GM10248 (cell line): ENCODE measurements at regions not wholly inside any gene's neighbourhood (a gene's known extent, or its start where the extent isn't known, plus 50 kb on each side); places are given as distances from the start of the nearest gene placed in this dataset.
A peak's percentile ranks its signal among the peaks of the same experiment; 100 is the strongest.

Experiments used
- CTCF ChIA-PET: fragments of 300-600 bp; sonication (Branson Sonifier 250); formaldehyde crosslinking; extraction: SDS; loops from one replicate; lab custom pipeline; 2021; ENCODE audit warnings: antibody characterized with exemption; lab: Yijun Ruan, JAX
- POLR2A ChIA-PET: fragments of 350-650 bp; sonication (Branson Sonifier 250); formaldehyde crosslinking; extraction: SDS; loops from one replicate; lab custom pipeline; 2020; ENCODE audit warnings: antibody characterized with exemption; lab: Yijun Ruan, JAX
- DNase-seq: peaks from one replicate; pipeline ENCODE4 v3.0.0; 2012; ENCODE audit errors: extremely low spot score
- TF ChIP-seq, protein P1 (sequence below): IDR thresholded peaks from 2 replicates; pipeline ENCODE4 v1.5.1; 2012; ENCODE audit warnings: mild to moderate bottlenecking, low read depth; ENCODE audit errors: extremely low read depth, missing control alignments, control extremely low read depth

DNA sequence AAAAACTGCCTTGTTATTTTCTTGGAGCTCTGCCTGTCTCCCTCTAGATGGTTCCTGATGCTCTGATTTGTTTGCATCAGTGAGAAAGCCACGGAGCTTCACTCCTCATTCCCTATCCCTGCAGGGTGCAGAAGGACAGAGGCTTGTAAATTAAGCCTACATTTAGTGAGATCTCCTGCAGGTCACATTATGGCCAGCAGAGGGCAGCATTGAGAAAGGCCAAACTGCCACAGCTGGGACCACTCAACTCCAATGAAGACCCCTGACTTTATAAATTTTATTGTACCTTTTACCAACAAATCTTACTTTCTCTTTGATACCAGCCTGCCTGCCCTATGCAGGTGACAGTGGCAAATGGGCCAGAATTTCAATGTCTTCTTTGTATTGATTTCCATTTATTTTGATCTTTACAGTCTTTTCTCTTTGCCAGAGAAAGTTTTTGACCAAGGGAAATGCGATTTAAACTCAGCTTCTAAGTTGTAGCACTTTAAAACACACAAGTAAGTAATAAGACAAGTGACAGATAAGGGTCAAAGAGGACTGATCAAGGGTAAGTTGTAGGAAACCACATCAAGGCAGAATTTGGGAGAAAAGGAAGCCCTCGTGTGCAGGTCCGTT is 1029.1 kb upstream of the KLHL29 start:
- POLR2A ChIA-PET = no interaction called here
- TF ChIP-seq, protein P1, sequence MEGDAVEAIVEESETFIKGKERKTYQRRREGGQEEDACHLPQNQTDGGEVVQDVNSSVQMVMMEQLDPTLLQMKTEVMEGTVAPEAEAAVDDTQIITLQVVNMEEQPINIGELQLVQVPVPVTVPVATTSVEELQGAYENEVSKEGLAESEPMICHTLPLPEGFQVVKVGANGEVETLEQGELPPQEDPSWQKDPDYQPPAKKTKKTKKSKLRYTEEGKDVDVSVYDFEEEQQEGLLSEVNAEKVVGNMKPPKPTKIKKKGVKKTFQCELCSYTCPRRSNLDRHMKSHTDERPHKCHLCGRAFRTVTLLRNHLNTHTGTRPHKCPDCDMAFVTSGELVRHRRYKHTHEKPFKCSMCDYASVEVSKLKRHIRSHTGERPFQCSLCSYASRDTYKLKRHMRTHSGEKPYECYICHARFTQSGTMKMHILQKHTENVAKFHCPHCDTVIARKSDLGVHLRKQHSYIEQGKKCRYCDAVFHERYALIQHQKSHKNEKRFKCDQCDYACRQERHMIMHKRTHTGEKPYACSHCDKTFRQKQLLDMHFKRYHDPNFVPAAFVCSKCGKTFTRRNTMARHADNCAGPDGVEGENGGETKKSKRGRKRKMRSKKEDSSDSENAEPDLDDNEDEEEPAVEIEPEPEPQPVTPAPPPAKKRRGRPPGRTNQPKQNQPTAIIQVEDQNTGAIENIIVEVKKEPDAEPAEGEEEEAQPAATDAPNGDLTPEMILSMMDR = peak; percentile 88
- peak; percentile 29 for DNase-seq

DNA sequence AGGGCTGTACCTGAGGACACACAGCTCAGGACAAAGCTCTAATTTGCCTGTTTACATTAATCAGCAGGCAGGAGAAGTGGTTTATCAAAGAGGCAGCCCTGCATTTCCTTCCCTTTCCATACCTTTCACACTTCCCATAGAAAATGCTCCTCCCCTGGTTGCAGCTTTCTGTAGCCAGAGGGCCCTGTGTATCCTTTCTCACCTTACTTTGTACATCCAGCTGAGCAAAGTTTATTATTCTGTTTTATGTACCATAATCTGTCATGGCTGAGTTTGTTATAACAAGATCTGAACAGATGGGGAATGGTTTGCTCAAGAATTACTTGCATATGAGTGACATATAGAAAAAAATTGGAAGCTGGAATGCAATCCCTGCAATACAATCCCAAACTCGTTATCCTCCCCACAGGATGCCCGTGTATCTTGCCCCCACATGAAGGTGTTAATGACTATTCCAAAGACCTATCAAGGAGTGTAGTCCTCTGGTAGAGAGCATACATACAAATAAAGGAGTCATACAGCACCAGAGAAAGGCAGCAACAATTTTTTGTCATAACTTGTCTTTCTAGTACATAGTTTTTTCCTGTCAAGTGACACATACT is 1025.8 kb upstream of the KLHL29 start:
- no peak for DNase-seq
- CTCF ChIA-PET = no interaction called here
- TF ChIP-seq, protein P1 = no peak
- POLR2A ChIA-PET = no interaction called here

More for the DNA sequence above, 1029.1 kb upstream of the KLHL29 start:
- CTCF ChIA-PET = interaction anchor here (0.8 to 2.9 kb wide), 23 partner anchors 9 to 996 kb away, joined by 3 to 19 read pairs (median 5); no protein-coding TSS in a partner anchor

DNA sequence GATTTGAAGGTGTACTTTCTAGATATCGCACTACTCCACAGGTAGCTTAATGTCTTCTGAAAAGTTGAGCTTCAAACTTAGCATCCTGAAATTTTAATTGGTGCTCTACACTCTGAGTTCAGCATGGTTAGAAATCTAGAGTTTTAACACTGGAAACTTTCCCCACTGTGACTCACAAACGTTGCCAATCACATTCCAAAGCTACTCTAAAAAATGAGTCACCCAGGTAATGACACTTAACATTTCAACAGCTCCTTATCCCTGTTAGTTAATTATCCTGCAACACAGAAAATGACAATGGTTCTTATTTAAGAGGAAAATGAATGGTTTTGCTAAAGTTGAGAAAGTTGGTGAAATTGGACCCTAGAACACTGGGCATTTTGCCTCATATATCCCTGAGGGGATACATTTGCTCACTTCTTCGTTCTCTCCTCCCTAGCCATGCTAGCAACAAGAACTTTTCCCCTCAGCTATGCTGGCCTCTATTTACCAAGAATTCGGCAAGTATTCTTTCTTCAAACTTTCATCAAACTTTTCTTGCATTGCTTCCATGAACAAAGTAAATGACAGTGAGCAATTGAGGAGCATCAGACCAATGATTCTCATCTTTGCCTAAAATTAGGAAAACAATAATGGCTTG is 1024.1 kb upstream of the KLHL29 start:
- ChIA-PET CTCF (no interaction called here), POLR2A (no interaction called here)
- TF ChIP-seq, protein P1 = no peak
- DNase-seq = no peak

DNA sequence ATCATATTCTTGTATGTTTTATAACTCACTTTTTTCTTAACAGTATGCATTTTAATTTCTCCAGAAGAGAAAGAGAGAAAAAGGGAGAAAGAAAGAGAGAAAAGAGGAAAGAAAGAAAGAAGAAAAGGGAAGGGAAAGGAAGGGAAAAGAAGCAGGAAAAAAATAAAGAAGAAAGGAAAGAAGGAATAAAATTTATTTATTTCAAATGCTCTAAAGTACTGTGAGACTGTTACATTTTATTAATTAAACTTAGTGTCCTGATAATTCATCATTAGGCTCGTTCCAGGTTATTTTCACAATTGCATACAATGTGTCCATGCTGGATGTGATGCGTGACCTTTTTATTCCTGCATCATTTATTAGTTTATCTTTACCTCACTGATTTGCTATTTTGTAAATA is 1023.4 kb upstream of the KLHL29 start:
- ChIA-PET CTCF (no interaction called here), POLR2A (no interaction called here)
- DNase-seq = no peak
- TF ChIP-seq, protein P1 = no peak

DNA sequence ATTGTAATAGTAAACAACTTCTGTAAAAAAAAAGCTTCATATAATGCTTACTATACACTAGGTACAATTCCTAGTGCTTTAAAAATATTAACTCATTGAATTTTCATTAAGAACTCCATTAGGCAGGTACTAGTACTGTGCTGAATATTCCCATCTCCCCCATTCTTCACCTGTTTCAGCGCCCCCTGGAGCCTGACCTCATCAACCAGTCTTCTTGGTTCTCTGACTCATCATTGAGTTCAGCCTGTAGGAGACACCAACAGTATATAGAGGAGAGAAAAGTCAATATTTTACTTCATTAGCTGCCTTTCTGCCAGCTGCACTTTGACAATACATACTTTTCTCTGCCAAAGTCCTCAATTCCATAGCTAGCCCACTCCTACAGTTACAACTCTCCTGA is 1009.9 kb upstream of the KLHL29 start:
- TF ChIP-seq, protein P1 = no peak
- ChIA-PET POLR2A (no interaction called here), CTCF (interaction anchor here (1.3 to 1.7 kb wide), 2 partner anchors 19 to 28 kb away, joined by 3 to 11 read pairs; no protein-coding TSS in a partner anchor)
- DNase-seq = no peak

DNA sequence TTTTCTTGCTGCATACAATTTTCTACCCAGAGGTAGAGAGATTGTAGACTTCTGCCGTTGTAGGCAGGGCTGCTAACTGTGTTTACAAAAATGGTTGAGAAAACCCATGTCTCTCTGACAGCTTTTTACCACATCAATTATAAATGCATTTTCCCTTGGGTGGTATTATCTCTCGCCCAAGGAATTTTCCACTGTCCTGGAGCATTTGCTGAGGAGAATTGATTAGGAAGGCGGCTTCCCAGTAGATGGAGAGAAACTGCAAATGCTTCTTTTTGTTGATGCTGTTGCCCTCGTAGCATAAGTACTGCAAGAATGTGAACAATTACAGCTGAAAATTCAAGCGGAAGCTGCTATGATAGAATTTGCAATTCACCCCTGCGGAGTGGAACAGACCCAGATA is 1007.7 kb upstream of the KLHL29 start:
- no peak for DNase-seq
- ChIA-PET CTCF (interaction anchor here (1.5 kb wide), 1 partner anchor 22 kb away, joined by 5 read pairs; no protein-coding TSS in a partner anchor), POLR2A (no interaction called here)
- TF ChIP-seq, protein P1 = no peak
